Fibroblast of the aortic adventitia (primary cell): ENCODE measurements at regions not wholly inside any gene's neighbourhood (a gene's known extent, or its start where the extent isn't known, plus 50 kb on each side); places are given as distances from the start of the nearest gene placed in this dataset.

Source experiments
- DNase-seq: peaks from one replicate; pipeline ENCODE4 v3.0.0-alpha.2; 2010; ENCODE audit warnings: low read depth
- H3K4me3 ChIP-seq: 2 replicates; pipeline ENCODE4 v1.5.1; 2011; ENCODE audit warnings: low read depth, mild to moderate bottlenecking, control low read depth, low read length, moderate library complexity
- CTCF ChIP-seq: IDR thresholded peaks from 2 replicates; pipeline ENCODE4 v1.5.1; 2011; ENCODE audit warnings: mild to moderate bottlenecking, low read length, control low read depth, inconsistent platforms; ENCODE audit not compliant: insufficient read depth

DNA sequence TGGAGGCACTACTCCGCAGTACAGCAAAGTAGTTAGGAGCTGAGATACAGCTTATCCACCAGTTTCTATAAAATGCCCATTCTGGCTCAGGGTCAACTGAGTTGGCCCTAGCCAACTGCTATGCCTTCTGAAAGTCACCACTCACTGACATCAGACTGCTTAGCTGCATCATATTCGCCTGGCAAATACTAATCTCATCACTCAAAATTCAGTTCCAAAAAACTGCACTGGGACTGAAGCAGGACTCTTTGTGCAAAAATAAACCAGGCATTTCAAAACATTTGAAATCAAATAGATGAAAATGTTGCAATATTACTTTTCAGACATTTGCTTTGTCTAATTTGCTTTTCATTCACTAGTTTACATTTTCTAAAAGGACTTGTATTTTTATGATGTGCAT lies 230.0 kb downstream of the ALDH8A1 start:
- no peak for TF ChIP-seq CTCF
- H3K4me3 ChIP-seq = no peak overlapping the region
- DNase-seq = peak; percentile 28

DNA sequence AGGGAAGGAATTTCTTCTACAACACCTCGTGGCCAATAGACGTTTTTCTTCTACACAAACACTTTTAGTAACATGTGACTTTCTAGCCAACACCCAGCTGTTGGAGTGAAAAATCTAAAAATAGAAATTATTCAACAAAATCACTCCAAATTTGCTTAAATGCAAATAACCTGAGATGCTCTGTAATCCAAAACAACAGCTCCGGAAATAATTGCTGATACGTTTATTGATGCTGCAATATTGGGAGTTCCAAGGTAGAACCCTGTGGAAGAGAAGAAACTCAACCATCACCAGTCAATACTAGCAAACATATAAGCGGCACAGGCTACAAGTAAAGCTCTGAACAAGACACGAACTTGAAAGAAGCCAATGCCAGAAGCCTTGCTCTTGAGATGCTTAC lies 230.6 kb downstream of the ALDH8A1 start:
- no peak for DNase-seq
- no peak for TF ChIP-seq CTCF
- no peak overlapping the region for H3K4me3 ChIP-seq

DNA sequence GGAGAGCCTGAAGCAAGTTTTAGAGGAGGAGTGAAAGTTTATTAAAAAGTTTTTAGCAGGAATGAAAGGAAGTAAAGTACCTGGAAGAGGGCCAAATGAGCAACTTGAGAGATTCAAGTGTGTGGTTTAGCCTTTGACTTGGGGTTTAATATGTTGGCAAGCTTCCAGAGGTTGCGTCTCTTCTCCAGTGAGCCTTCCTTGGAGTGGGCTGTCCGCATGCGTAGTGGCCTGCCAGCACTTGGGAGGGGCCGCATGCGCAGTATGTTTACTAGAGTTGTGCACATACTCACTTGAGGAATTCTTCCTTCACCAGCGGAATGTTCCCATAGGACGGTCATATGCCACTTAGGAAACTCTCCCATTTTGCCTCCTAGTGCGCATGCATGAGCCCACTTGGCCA lies 235.2 kb downstream of the ALDH8A1 start:
- no peak overlapping the region for H3K4me3 ChIP-seq
- no peak for TF ChIP-seq CTCF
- no peak for DNase-seq

GRCh38 chr6:134714113-134714512 lies 235.8 kb downstream of the ALDH8A1 start:
- H3K4me3 ChIP-seq = no peak overlapping the region
- TF ChIP-seq CTCF = no peak
- no peak for DNase-seq

GRCh38 chr6:134712311-134712710 lies 237.6 kb downstream of the ALDH8A1 start:
- no peak overlapping the region for H3K4me3 ChIP-seq
- DNase-seq = no peak
- no peak for TF ChIP-seq CTCF

DNA sequence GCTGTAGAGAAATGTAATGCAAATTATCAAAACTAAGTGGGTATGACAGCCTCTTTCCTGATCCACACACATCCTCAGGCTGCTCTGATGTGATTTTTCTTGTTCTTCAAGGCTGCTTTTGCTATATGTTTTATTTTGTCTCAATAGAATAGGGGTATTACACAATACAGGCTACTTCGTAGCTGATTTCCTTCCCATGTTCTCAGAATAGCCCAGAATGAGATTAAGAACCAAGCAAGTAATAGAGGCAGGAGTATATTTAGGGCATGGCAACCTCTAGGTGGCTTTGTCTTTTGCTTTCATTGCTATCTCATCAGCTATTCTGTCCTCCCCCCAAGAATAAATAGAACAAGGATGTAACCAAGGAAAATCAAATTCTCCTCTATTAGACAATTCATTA lies 241.8 kb downstream of the ALDH8A1 start:
- DNase-seq = no peak
- no peak overlapping the region for H3K4me3 ChIP-seq
- TF ChIP-seq CTCF = no peak

- no peak overlapping the region for H3K4me3 ChIP-seq
- no peak for TF ChIP-seq CTCF
- peak; percentile 44 for DNase-seq
Observed at GRCh38 chr6:134707342-134708031, 242.4 kb downstream of the ALDH8A1 start.
